ENCODE measurements at regions not wholly inside any gene's neighbourhood (a gene's known extent, or its start where the extent isn't known, plus 50 kb on each side); places are given as distances from the start of the nearest gene placed in this dataset.

GRCh38 chr5:4866817-4867216, 273.3 kb upstream of the ADAMTS16 start:
- TF ChIP-seq CTCF (IDR thresholded peaks at IDR 0.05): no peak
- TF ChIP-seq POLR2AphosphoS5 (IDR thresholded peaks at IDR 0.05; ENCODE audit: insufficient read depth in 1 of 2, low read depth in 1 of 2): no peak
